Nephron progenitor cell (in vitro differentiated cells): ENCODE measurements at regions not wholly inside any gene's neighbourhood (a gene's known extent, or its start where the extent isn't known, plus 50 kb on each side); places are given as distances from the start of the nearest gene placed in this dataset.

ENCODE experiments used
- DNase-seq: peaks from one replicate; pipeline ENCODE4 v3.0.0; 2021
- H3K27ac Mint-ChIP-seq: 2 replicates; pipeline ENCODE4 v1.8.0; 2021; ENCODE audit warnings: mild to moderate bottlenecking, moderate library complexity, mixed read lengths
- H3K27me3 Mint-ChIP-seq: 2 replicates; pipeline ENCODE4 v1.8.0; 2021; ENCODE audit warnings: mild to moderate bottlenecking, low read depth, mixed read lengths; ENCODE audit not compliant: poor library complexity
- H3K36me3 Mint-ChIP-seq: 2 replicates; pipeline ENCODE4 v1.8.0; 2021; ENCODE audit warnings: low read depth, mixed read lengths
- H3K4me1 Mint-ChIP-seq: 2 replicates; pipeline ENCODE4 v1.8.0; 2021; ENCODE audit warnings: mixed read lengths
- H3K4me3 Mint-ChIP-seq: 2 replicates; pipeline ENCODE4 v1.8.0; 2021; ENCODE audit warnings: mild to moderate bottlenecking, moderate library complexity, mixed read lengths
- H3K9me3 Mint-ChIP-seq: 2 replicates; pipeline ENCODE4 v1.8.0; 2021; ENCODE audit warnings: mild to moderate bottlenecking, moderate library complexity, mixed read lengths
- TF ChIP-seq, protein P1 (sequence below): fragments of 200-600 bp; sonication (generic); IDR thresholded peaks from 2 replicates; pipeline ENCODE4 v1.5.0; 2021; ENCODE audit warnings: antibody characterized with exemption

DNA sequence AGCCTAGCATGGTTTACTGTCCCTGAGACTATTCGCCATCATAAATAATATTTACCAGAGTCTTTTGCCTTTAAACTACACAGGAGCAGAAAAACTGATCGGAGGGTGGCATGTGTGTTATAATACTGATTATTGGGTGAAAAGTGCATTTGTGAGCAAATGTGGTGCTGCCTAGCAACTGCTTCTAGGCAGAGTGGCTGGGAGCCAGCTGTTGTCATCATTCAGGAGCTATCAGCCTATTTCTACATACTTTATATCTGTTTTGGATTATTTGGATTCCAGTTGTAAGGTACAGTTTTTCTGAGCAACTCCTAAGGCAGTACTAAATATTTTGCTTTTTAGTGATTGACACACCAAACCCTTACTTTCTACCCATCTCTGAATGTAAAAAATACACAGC, 75.0 kb upstream of the MSTN start:
- Mint-ChIP-seq H3K27ac (no peak overlapping the region), H3K4me1 (no peaks in the 10 kb centered on the region), H3K27me3 (peaks cover 2% of the 10 kb centered on the region), H3K9me3 (peaks cover 71% of the 10 kb centered on the region), H3K36me3 (peaks cover 23% of the 10 kb centered on the region), H3K4me3 (no peak overlapping the region)
- TF ChIP-seq, protein P1, sequence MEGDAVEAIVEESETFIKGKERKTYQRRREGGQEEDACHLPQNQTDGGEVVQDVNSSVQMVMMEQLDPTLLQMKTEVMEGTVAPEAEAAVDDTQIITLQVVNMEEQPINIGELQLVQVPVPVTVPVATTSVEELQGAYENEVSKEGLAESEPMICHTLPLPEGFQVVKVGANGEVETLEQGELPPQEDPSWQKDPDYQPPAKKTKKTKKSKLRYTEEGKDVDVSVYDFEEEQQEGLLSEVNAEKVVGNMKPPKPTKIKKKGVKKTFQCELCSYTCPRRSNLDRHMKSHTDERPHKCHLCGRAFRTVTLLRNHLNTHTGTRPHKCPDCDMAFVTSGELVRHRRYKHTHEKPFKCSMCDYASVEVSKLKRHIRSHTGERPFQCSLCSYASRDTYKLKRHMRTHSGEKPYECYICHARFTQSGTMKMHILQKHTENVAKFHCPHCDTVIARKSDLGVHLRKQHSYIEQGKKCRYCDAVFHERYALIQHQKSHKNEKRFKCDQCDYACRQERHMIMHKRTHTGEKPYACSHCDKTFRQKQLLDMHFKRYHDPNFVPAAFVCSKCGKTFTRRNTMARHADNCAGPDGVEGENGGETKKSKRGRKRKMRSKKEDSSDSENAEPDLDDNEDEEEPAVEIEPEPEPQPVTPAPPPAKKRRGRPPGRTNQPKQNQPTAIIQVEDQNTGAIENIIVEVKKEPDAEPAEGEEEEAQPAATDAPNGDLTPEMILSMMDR = no peak
- DNase-seq = no peak

DNA sequence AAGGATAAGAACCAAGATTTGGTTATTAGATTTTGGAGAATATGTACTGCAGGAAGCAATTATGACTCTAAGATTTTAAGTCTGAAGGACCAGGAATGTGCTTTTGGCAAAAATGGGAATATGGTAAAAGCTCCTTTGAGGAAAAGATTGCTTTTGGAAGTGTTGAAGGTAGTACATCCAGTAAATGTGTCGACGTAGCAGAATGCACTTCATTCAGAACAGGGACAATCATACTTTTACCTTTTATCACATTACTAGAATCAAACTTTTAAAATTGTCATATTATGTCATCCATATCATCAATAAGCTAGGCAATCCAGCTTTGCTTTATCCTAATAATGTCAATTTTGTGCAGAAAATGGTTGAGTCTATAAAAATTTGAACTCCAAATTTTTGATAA, 74.3 kb upstream of the MSTN start:
- TF ChIP-seq, protein P1 = no peak
- peaks cover 2% of the 10 kb centered on the region for H3K27me3 Mint-ChIP-seq

DNA sequence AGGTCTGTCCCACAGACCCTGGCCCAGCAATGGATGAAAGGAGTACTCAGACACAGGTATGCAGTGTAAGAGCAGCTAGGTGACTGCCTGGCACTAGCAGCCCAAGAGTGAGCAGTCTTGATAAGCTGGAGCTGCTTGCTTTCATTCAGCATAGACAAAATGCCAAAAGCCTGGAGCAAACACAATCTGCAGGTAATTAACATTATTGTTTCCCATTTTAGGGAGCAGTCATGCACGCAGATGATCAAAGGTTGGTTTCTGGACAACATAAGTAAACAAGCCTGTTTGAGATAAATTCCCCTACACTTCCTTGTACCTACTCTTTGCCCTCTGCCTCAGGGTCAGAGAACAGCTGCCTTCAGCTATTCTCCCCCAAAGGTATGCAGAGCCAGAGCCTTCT, 73.7 kb upstream of the MSTN start:
- Mint-ChIP-seq H3K9me3 (peaks cover 63% of the 10 kb centered on the region), H3K36me3 (peaks cover 26% of the 10 kb centered on the region), H3K4me3 (no peak overlapping the region), H3K27me3 (peaks cover 2% of the 10 kb centered on the region), H3K4me1 (no peaks in the 10 kb centered on the region), H3K27ac (no peak overlapping the region)
- TF ChIP-seq, protein P1 = no peak
- no peak for DNase-seq

More for the DNA sequence above, 74.3 kb upstream of the MSTN start:
- Mint-ChIP-seq H3K9me3 (peaks cover 68% of the 10 kb centered on the region), H3K4me3 (no peak overlapping the region), H3K36me3 (peaks cover 27% of the 10 kb centered on the region), H3K4me1 (no peaks in the 10 kb centered on the region), H3K27ac (no peak overlapping the region)
- DNase-seq = no peak

DNA sequence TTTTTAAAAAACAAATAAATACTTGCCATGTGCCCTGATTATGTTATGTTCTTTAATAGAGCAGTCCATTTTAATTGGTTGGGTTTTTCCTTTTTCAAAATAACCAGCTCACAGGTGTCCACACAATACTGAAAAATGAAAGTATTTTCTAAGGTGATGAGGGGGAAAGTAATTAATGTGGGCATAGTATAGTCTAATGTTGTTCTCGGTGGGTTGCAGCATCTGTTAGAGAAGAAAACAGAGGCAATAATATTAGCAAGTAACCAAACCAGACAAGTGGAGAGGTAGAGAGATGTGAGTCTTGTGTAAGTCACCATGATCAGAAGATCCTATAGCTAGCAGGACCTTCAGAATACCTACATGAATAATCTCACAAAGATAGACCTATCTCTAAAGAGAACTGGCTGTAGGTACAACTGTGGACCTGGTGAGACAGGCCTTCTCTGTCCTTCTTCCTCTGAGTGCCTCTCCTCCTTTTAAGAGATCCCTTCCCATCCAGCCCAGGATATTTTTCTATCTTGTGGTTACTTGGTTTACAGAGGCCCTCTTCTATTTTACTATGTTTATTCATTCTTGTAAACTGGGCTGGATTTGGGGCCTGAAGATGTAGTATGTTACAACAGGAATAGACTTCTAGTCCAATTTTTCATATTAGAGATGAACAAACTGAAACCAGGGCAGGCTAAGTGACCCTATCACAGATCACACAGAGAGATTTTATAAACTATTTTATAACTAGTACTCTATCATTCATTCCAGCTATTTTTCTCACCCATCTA, 67.1 kb upstream of the MSTN start:
- Mint-ChIP-seq H3K27ac (no peak overlapping the region), H3K4me3 (no peak overlapping the region), H3K9me3 (peaks cover 14% of the 10 kb centered on the region), H3K36me3 (peaks cover 5% of the 10 kb centered on the region), H3K27me3 (no peaks in the 10 kb centered on the region), H3K4me1 (no peaks in the 10 kb centered on the region)
- DNase-seq = no peak
- TF ChIP-seq, protein P1 = no peak

DNA sequence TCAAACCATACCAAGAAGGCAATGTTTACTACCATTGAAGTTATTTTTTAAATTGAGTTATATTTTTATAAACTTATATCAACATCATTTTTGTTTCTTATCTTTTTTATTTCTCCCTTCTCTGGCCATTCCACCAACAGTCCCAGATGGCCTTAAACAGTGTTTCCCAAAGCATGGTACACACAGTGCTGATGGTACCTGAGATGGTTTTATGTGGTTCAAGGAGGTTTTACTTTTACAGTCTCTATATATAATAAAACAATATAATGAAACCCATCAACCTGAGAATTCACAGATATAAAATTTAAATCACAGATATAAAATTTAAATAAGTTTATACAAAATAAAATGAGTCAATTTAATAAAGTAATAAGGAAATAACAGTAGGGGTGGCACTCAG, 65.1 kb upstream of the MSTN start:
- H3K27me3 Mint-ChIP-seq = peaks cover 2% of the 10 kb centered on the region
- H3K36me3 Mint-ChIP-seq = peaks cover 4% of the 10 kb centered on the region
- no peak for DNase-seq
- no peak overlapping the region for H3K27ac Mint-ChIP-seq
- H3K9me3 Mint-ChIP-seq = peaks cover 5% of the 10 kb centered on the region
- TF ChIP-seq, protein P1 = no peak
- H3K4me3 Mint-ChIP-seq = no peak overlapping the region
- no peaks in the 10 kb centered on the region for H3K4me1 Mint-ChIP-seq

DNA sequence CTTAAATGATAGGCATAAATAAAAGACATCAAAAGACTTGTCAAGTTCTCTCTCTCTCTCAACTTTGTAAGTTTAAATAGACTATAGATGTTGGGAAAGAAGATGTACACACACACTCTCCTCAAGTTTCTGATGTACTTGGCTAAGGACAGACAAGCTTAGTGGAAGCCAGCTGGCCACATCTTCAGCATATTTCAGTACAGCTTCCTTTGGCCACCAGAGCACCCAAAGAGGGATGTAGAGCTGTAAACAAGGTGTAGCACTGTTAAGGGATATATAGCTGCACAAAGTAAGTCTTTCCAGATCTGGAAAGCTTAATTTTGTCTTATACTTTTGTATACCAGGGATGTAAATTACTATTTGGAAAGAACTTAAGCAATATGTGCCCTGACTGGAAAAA, 64.3 kb upstream of the MSTN start:
- DNase-seq = no peak
- H3K27me3 Mint-ChIP-seq = peaks cover 4% of the 10 kb centered on the region
- no peaks in the 10 kb centered on the region for H3K9me3 Mint-ChIP-seq
- TF ChIP-seq, protein P1 = no peak
- no peaks in the 10 kb centered on the region for H3K36me3 Mint-ChIP-seq
- no peak overlapping the region for H3K4me3 Mint-ChIP-seq
- no peaks in the 10 kb centered on the region for H3K4me1 Mint-ChIP-seq
- no peak overlapping the region for H3K27ac Mint-ChIP-seq
